HFFc6 (cell line): ENCODE measurements at regions not wholly inside any gene's neighbourhood (a gene's known extent, or its start where the extent isn't known, plus 50 kb on each side); places are given as distances from the start of the nearest gene placed in this dataset.
"Not testable (repeated sequence)": the region's sequence is repeated elsewhere in the genome, so short reads cannot be mapped to it uniquely, and the experiment has no call there.

Source experiments
- DNase-seq: peaks from one replicate; pipeline ENCODE4 v3.0.0-alpha.2; 2018
- H3K27ac Mint-ChIP-seq: 2 replicates; pipeline ENCODE4 v1.8.0; 2020; ENCODE audit warnings: mild to moderate bottlenecking, mixed read lengths
- H3K27me3 Mint-ChIP-seq: 2 replicates; pipeline ENCODE4 v1.8.0; 2021; ENCODE audit warnings: mild to moderate bottlenecking, moderate library complexity, mixed read lengths; ENCODE audit not compliant: insufficient read depth
- H3K36me3 Mint-ChIP-seq: 2 replicates; pipeline ENCODE4 v1.8.0; 2021; ENCODE audit warnings: low read depth, mixed read lengths
- H3K4me1 Mint-ChIP-seq: 2 replicates; pipeline ENCODE4 v1.8.0; 2020; ENCODE audit warnings: low read depth, mixed read lengths
- H3K4me3 Mint-ChIP-seq: 2 replicates; pipeline ENCODE4 v1.8.0; 2020; ENCODE audit warnings: mild to moderate bottlenecking, moderate library complexity, mixed read lengths
- H3K9me3 Mint-ChIP-seq: 2 replicates; pipeline ENCODE4 v1.8.0; 2020; ENCODE audit warnings: mild to moderate bottlenecking, mixed read lengths
- CTCF ChIP-seq: fragments of 200-600 bp; sonication (generic); IDR thresholded peaks from 2 replicates; pipeline ENCODE4 v1.5.0; 2021; ENCODE audit warnings: antibody characterized with exemption, mild to moderate bottlenecking

GRCh38 chr7:124247691-124248090 is 214.8 kb upstream of the TMEM229A start:
- Mint-ChIP-seq H3K27me3 (no peaks in the 10 kb centered on the region), H3K4me1 (no peaks in the 10 kb centered on the region), H3K27ac (no peak overlapping the region), H3K9me3 (0 out of 2 replicates have a peak, but pooled peaks cover 3% of the 10 kb centered on the region), H3K4me3 (no peak overlapping the region), H3K36me3 (no peaks in the 10 kb centered on the region)
- DNase-seq, result no peak
- no peak for TF ChIP-seq CTCF

- Mint-ChIP-seq H3K27me3 (no peaks in the 10 kb centered on the region), H3K27ac (no peak overlapping the region)
- TF ChIP-seq CTCF, result no peak
Observed at GRCh38 chr7:124246262-124246863, 213.5 kb upstream of the TMEM229A start.

GRCh38 chr7:124244469-124244868 is 211.6 kb upstream of the TMEM229A start:
- not testable (repeated sequence) for H3K36me3 Mint-ChIP-seq, H3K27ac Mint-ChIP-seq, H3K27me3 Mint-ChIP-seq, DNase-seq, H3K4me1 Mint-ChIP-seq, H3K9me3 Mint-ChIP-seq, H3K4me3 Mint-ChIP-seq

More at GRCh38 chr7:124246262-124246863, 213.5 kb upstream of the TMEM229A start:
- Mint-ChIP-seq H3K36me3 (no peaks in the 10 kb centered on the region), H3K4me3 (no peak overlapping the region), H3K4me1 (no peaks in the 10 kb centered on the region), H3K9me3 (0 out of 2 replicates have a peak, but pooled peaks cover 5% of the 10 kb centered on the region)
- no peak for DNase-seq

GRCh38 chr7:124219681-124220080 is 186.8 kb upstream of the TMEM229A start:
- DNase-seq, result no peak
- Mint-ChIP-seq H3K4me3 (no peak overlapping the region), H3K27ac (no peak overlapping the region), H3K27me3 (no peaks in the 10 kb centered on the region), H3K36me3 (peaks cover 4% of the 10 kb centered on the region; the same call in 1 of the 2 replicates), H3K9me3 (peaks cover 42% of the 10 kb centered on the region), H3K4me1 (no peaks in the 10 kb centered on the region)
- TF ChIP-seq CTCF, result no peak

- no peak overlapping the region for H3K27ac Mint-ChIP-seq
- H3K36me3 Mint-ChIP-seq, result no peaks in the 10 kb centered on the region
- no peaks in the 10 kb centered on the region for H3K4me1 Mint-ChIP-seq
- no peaks in the 10 kb centered on the region for H3K27me3 Mint-ChIP-seq
- H3K9me3 Mint-ChIP-seq, result peaks cover 37% of the 10 kb centered on the region
- no peak for TF ChIP-seq CTCF
- no peak overlapping the region for H3K4me3 Mint-ChIP-seq
- no peak for DNase-seq
Observed at GRCh38 chr7:124208642-124209041, 175.8 kb upstream of the TMEM229A start.

GRCh38 chr7:124208173-124208572 is 175.3 kb upstream of the TMEM229A start:
- no peak overlapping the region for H3K27ac Mint-ChIP-seq
- H3K36me3 Mint-ChIP-seq, result no peaks in the 10 kb centered on the region
- H3K4me3 Mint-ChIP-seq, result no peak overlapping the region
- H3K27me3 Mint-ChIP-seq, result no peaks in the 10 kb centered on the region
- no peaks in the 10 kb centered on the region for H3K4me1 Mint-ChIP-seq
- TF ChIP-seq CTCF, result no peak
- H3K9me3 Mint-ChIP-seq, result peaks cover 42% of the 10 kb centered on the region
- DNase-seq, result no peak
